GM21529 (cell line): ENCODE measurements at regions not wholly inside any gene's neighbourhood (a gene's known extent, or its start where the extent isn't known, plus 50 kb on each side); places are given as distances from the start of the nearest gene placed in this dataset.

Experiments used
- ATAC-seq: cut with Tn5 transposase; IDR thresholded peaks from one replicate; pipeline ENCODE4 v1.9.1; 2021; ENCODE audit not compliant: unreplicated experiment

GRCh38 chr7:130877991-130878305 is 143.9 kb upstream of the KLF14 start:
- no peak for ATAC-seq

- no peak for ATAC-seq
Observed at GRCh38 chr7:130878785-130879184, 144.8 kb upstream of the KLF14 start.

GRCh38 chr7:130879191-130879590 is 145.2 kb upstream of the KLF14 start:
- no peak for ATAC-seq

- ATAC-seq: no peak
Observed at GRCh38 chr7:130880668-130881067, 146.7 kb upstream of the KLF14 start.

GRCh38 chr7:130881091-130881798 is 147.2 kb upstream of the KLF14 start:
- ATAC-seq: no peak

GRCh38 chr7:130881799-130882141 is 147.8 kb upstream of the KLF14 start:
- no peak for ATAC-seq

- ATAC-seq: no peak
Observed at GRCh38 chr7:130882396-130882795, 148.4 kb upstream of the KLF14 start.

GRCh38 chr7:130883928-130884327 is 149.9 kb upstream of the KLF14 start:
- ATAC-seq: no peak

GRCh38 chr7:130884437-130885417 is 150.7 kb upstream of the KLF14 start:
- ATAC-seq: no peak

- no peak for ATAC-seq
Observed at GRCh38 chr7:130886438-130887135, 152.6 kb upstream of the KLF14 start.

GRCh38 chr7:130887182-130887956 is 153.4 kb upstream of the KLF14 start:
- ATAC-seq: no peak

- ATAC-seq: no peak
Observed at GRCh38 chr7:130887957-130888371, 154.0 kb upstream of the KLF14 start.

GRCh38 chr7:130888468-130888867 is 154.5 kb upstream of the KLF14 start:
- ATAC-seq: no peak

- ATAC-seq: no peak
Observed at GRCh38 chr7:130890176-130891020, 156.4 kb upstream of the KLF14 start.

GRCh38 chr7:130891254-130892094 is 157.5 kb upstream of the KLF14 start:
- ATAC-seq: no peak

- ATAC-seq: no peak
Observed at GRCh38 chr7:130893441-130893894, 159.5 kb upstream of the KLF14 start.

- no peak for ATAC-seq
Observed at GRCh38 chr7:130894146-130894908, 160.3 kb upstream of the KLF14 start.
